ENCODE measurements at regions not wholly inside any gene's neighbourhood (a gene's known extent, or its start where the extent isn't known, plus 50 kb on each side); places are given as distances from the start of the nearest gene placed in this dataset.

- TF ChIP-seq CTCF (CRISPR knock-in tag; IDR thresholded peaks at IDR 0.05) (no peak), NFIB (CRISPR knock-in tag; IDR thresholded peaks at IDR 0.05; ENCODE audit: borderline replicate concordance) (no peak), SMC3 (IDR thresholded peaks at IDR 0.05; ENCODE audit: low read length) (no peak), ETV6 (CRISPR knock-in tag; conservative IDR thresholded peaks at IDR 0.05) (no peak), ZNF281 (CRISPR knock-in tag; IDR thresholded peaks at IDR 0.05; ENCODE audit: borderline replicate concordance) (no peak), POLR2AphosphoS5 (IDR thresholded peaks at IDR 0.05; ENCODE audit: low read depth, low read length) (no peak), TP53 (CRISPR knock-in tag; conservative IDR thresholded peaks at IDR 0.05) (no peak), SP4 (CRISPR knock-in tag; IDR thresholded peaks at IDR 0.05) (no peak), ZSCAN20 (CRISPR knock-in tag; IDR thresholded peaks at IDR 0.05; ENCODE audit: borderline replicate concordance) (no peak), KDM4B (CRISPR knock-in tag; IDR thresholded peaks at IDR 0.05) (no peak), CAMTA2 (CRISPR knock-in tag; IDR thresholded peaks at IDR 0.05; ENCODE audit: borderline replicate concordance) (no peak), SUZ12 (IDR thresholded peaks at IDR 0.05; ENCODE audit: low read depth, low read length) (no peak)
- TF ChIP-seq, protein P1, sequence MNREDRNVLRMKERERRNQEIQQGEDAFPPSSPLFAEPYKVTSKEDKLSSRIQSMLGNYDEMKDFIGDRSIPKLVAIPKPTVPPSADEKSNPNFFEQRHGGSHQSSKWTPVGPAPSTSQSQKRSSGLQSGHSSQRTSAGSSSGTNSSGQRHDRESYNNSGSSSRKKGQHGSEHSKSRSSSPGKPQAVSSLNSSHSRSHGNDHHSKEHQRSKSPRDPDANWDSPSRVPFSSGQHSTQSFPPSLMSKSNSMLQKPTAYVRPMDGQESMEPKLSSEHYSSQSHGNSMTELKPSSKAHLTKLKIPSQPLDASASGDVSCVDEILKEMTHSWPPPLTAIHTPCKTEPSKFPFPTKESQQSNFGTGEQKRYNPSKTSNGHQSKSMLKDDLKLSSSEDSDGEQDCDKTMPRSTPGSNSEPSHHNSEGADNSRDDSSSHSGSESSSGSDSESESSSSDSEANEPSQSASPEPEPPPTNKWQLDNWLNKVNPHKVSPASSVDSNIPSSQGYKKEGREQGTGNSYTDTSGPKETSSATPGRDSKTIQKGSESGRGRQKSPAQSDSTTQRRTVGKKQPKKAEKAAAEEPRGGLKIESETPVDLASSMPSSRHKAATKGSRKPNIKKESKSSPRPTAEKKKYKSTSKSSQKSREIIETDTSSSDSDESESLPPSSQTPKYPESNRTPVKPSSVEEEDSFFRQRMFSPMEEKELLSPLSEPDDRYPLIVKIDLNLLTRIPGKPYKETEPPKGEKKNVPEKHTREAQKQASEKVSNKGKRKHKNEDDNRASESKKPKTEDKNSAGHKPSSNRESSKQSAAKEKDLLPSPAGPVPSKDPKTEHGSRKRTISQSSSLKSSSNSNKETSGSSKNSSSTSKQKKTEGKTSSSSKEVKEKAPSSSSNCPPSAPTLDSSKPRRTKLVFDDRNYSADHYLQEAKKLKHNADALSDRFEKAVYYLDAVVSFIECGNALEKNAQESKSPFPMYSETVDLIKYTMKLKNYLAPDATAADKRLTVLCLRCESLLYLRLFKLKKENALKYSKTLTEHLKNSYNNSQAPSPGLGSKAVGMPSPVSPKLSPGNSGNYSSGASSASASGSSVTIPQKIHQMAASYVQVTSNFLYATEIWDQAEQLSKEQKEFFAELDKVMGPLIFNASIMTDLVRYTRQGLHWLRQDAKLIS (CRISPR knock-in tag; IDR thresholded peaks at IDR 0.05): no peak
- TF ChIP-seq, protein P2, sequence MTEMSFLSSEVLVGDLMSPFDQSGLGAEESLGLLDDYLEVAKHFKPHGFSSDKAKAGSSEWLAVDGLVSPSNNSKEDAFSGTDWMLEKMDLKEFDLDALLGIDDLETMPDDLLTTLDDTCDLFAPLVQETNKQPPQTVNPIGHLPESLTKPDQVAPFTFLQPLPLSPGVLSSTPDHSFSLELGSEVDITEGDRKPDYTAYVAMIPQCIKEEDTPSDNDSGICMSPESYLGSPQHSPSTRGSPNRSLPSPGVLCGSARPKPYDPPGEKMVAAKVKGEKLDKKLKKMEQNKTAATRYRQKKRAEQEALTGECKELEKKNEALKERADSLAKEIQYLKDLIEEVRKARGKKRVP (CRISPR knock-in tag; IDR thresholded peaks at IDR 0.05): no peak
These were observed 51.6 kb upstream of the C15orf39 start for GRCh38 chr15:75149867-75150709.

Data from HepG2 (cell line).